HL-60 (cell line): ENCODE measurements at regions not wholly inside any gene's neighbourhood (a gene's known extent, or its start where the extent isn't known, plus 50 kb on each side); places are given as distances from the start of the nearest gene placed in this dataset.

ENCODE experiments used
- GABPA ChIP-seq: IDR thresholded peaks from 2 replicates; pipeline ENCODE4 v1.6.1; 2012; ENCODE audit warnings: low read depth
- POLR2AphosphoS5 ChIP-seq: IDR thresholded peaks from 2 replicates; pipeline ENCODE4 v1.6.1; 2012; ENCODE audit warnings: low read depth
- TF ChIP-seq, protein P1 (sequence below): IDR thresholded peaks from one replicate; pipeline ENCODE4 v1.5.1; 2011; ENCODE audit warnings: low read length, control low read depth, inconsistent platforms; ENCODE audit not compliant: insufficient read depth
- TF ChIP-seq, protein P2 (sequence below): IDR thresholded peaks from 2 replicates; pipeline ENCODE4 v1.6.1; 2012; ENCODE audit warnings: low read depth; ENCODE audit not compliant: insufficient replicate concordance

DNA sequence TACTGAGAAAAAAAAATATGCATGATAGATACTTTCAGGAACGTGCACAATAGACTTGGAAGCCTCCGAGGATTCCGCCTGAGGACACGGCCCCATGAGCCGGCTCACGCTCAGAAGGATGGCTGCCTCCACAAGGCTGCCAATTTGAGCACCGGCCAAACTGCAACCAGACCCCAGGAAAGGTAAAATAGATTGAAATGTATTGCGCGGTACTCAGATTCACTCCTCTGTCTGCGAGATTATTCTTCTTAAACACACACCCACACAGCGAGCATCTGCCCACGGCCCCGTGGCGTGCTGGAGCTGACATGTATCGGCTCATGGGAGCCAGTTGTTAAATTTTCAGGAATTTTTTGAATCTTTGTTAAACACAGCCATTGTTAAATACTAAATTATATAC lies 653.2 kb upstream of the MKI67 start:
- TF ChIP-seq, protein P1, sequence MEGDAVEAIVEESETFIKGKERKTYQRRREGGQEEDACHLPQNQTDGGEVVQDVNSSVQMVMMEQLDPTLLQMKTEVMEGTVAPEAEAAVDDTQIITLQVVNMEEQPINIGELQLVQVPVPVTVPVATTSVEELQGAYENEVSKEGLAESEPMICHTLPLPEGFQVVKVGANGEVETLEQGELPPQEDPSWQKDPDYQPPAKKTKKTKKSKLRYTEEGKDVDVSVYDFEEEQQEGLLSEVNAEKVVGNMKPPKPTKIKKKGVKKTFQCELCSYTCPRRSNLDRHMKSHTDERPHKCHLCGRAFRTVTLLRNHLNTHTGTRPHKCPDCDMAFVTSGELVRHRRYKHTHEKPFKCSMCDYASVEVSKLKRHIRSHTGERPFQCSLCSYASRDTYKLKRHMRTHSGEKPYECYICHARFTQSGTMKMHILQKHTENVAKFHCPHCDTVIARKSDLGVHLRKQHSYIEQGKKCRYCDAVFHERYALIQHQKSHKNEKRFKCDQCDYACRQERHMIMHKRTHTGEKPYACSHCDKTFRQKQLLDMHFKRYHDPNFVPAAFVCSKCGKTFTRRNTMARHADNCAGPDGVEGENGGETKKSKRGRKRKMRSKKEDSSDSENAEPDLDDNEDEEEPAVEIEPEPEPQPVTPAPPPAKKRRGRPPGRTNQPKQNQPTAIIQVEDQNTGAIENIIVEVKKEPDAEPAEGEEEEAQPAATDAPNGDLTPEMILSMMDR = no peak
- TF ChIP-seq POLR2AphosphoS5 (no peak), GABPA (no peak)
- TF ChIP-seq, protein P2, sequence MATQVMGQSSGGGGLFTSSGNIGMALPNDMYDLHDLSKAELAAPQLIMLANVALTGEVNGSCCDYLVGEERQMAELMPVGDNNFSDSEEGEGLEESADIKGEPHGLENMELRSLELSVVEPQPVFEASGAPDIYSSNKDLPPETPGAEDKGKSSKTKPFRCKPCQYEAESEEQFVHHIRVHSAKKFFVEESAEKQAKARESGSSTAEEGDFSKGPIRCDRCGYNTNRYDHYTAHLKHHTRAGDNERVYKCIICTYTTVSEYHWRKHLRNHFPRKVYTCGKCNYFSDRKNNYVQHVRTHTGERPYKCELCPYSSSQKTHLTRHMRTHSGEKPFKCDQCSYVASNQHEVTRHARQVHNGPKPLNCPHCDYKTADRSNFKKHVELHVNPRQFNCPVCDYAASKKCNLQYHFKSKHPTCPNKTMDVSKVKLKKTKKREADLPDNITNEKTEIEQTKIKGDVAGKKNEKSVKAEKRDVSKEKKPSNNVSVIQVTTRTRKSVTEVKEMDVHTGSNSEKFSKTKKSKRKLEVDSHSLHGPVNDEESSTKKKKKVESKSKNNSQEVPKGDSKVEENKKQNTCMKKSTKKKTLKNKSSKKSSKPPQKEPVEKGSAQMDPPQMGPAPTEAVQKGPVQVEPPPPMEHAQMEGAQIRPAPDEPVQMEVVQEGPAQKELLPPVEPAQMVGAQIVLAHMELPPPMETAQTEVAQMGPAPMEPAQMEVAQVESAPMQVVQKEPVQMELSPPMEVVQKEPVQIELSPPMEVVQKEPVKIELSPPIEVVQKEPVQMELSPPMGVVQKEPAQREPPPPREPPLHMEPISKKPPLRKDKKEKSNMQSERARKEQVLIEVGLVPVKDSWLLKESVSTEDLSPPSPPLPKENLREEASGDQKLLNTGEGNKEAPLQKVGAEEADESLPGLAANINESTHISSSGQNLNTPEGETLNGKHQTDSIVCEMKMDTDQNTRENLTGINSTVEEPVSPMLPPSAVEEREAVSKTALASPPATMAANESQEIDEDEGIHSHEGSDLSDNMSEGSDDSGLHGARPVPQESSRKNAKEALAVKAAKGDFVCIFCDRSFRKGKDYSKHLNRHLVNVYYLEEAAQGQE = no peak
